HepG2 (cell line): ENCODE measurements at regions not wholly inside any gene's neighbourhood (a gene's known extent, or its start where the extent isn't known, plus 50 kb on each side); places are given as distances from the start of the nearest gene placed in this dataset.

Experiments used
- CSRNP2 ChIP-seq: sonication (generic); formaldehyde crosslinking; conservative IDR thresholded peaks from 2 replicates; pipeline ENCODE4 v1.8.0; 2022; ENCODE audit warnings: low read depth, missing genetic modification reagents
- FOXO1 ChIP-seq: sonication (generic); formaldehyde crosslinking; IDR thresholded peaks from 2 replicates; pipeline ENCODE4 v1.4.0; 2020; ENCODE audit warnings: missing genetic modification reagents
- MYC ChIP-seq: sonication (generic); formaldehyde crosslinking; IDR thresholded peaks from 2 replicates; pipeline ENCODE4 v1.9.0; 2021; ENCODE audit warnings: missing genetic modification reagents, borderline replicate concordance
- RBM22 ChIP-seq: fragments of 200-400 bp; formaldehyde crosslinking; optimal IDR thresholded peaks from 2 replicates; pipeline ENCODE3; 2017; ENCODE audit warnings: mild to moderate bottlenecking, low read length, moderate library complexity
- SP2 ChIP-seq: sonication (generic); formaldehyde crosslinking; IDR thresholded peaks from 2 replicates; pipeline ENCODE4 v1.5.1; 2020; ENCODE audit warnings: mild to moderate bottlenecking, missing genetic modification reagents
- TBP ChIP-seq: sonication (generic); formaldehyde crosslinking; IDR thresholded peaks from 2 replicates; pipeline ENCODE4 v1.5.0; 2020; ENCODE audit warnings: missing genetic modification reagents
- ZFY ChIP-seq: sonication (generic); formaldehyde crosslinking; IDR thresholded peaks from 2 replicates; pipeline ENCODE4 v1.4.0; 2020; ENCODE audit warnings: missing genetic modification reagents
- ZNF550 ChIP-seq: sonication (generic); formaldehyde crosslinking; IDR thresholded peaks from 2 replicates; pipeline ENCODE4 v1.4.0; 2020; ENCODE audit warnings: mild to moderate bottlenecking, missing genetic modification reagents, borderline replicate concordance
- ZNF788 ChIP-seq: sonication (generic); formaldehyde crosslinking; IDR thresholded peaks from 2 replicates; pipeline ENCODE4 v1.5.0; 2020; ENCODE audit warnings: mild to moderate bottlenecking, missing genetic modification reagents, borderline replicate concordance
- TF ChIP-seq, protein P1 (sequence below): sonication (generic); formaldehyde crosslinking; IDR thresholded peaks from 2 replicates; pipeline ENCODE4 v1.5.0; 2020; ENCODE audit warnings: mild to moderate bottlenecking, missing genetic modification reagents, moderate library complexity

DNA sequence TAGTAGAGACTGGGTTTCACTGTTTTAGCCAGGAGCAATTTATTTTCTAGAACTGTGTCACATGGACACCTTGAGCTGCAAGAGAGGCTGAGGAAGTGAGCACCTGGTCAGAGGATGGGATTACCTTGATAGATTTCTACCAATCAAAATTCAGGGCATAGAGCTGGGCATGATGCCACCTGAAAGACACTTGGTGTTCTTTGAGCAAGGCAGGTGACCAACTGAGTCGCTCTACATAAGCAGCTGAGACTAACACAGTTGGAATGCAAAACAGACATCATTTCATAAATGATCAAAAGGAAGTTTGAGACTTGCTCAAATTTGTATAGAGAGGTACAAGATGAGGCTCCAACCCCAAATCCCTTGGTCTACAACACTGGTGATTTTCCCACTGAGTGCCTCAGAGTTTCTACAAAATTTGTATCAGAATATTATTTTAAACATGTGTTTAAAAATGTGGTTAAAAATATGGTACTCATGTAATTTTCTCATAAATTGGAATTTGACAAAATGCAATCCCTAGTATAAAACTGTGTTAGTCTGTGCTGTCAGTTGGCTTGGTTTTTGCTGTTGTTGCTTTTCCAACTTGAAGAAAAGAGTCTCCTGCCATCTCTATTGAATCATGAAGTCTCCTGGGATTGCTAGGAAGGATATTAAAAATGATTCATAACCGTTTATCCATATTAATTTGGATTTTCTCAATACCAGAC, 156.4 kb upstream of the MDFIC start:
- no peak for TF ChIP-seq ZNF550 (CRISPR knock-in tag)
- TF ChIP-seq FOXO1 (CRISPR knock-in tag): no peak
- TF ChIP-seq ZNF788: no peak
- TF ChIP-seq, protein P1, sequence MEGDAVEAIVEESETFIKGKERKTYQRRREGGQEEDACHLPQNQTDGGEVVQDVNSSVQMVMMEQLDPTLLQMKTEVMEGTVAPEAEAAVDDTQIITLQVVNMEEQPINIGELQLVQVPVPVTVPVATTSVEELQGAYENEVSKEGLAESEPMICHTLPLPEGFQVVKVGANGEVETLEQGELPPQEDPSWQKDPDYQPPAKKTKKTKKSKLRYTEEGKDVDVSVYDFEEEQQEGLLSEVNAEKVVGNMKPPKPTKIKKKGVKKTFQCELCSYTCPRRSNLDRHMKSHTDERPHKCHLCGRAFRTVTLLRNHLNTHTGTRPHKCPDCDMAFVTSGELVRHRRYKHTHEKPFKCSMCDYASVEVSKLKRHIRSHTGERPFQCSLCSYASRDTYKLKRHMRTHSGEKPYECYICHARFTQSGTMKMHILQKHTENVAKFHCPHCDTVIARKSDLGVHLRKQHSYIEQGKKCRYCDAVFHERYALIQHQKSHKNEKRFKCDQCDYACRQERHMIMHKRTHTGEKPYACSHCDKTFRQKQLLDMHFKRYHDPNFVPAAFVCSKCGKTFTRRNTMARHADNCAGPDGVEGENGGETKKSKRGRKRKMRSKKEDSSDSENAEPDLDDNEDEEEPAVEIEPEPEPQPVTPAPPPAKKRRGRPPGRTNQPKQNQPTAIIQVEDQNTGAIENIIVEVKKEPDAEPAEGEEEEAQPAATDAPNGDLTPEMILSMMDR: no peak
- no peak for TF ChIP-seq TBP
- TF ChIP-seq CSRNP2: no peak
- TF ChIP-seq MYC (CRISPR knock-in tag): no peak
- TF ChIP-seq SP2 (CRISPR knock-in tag): no peak
- TF ChIP-seq RBM22: no peak
- TF ChIP-seq ZFY (CRISPR knock-in tag): no peak
